ENCODE measurements at regions not wholly inside any gene's neighbourhood (a gene's known extent, or its start where the extent isn't known, plus 50 kb on each side); places are given as distances from the start of the nearest gene placed in this dataset.
A peak's percentile ranks its signal among the peaks of the same experiment; 100 is the strongest.

GRCh38 chr9:38141746-38142591 lies 72.9 kb upstream of the SHB start:
- no peaks in the 10 kb centered on the region for H3K9me2 ChIP-seq (replicated peaks; ENCODE audit: insufficient read depth)
- no peaks in the 10 kb centered on the region for H3K27me3 ChIP-seq
- H3K9me3 ChIP-seq (ENCODE audit: low read depth) = no peaks in the 10 kb centered on the region
- H3K36me3 ChIP-seq (replicated peaks; ENCODE audit: insufficient read depth, low read depth) = no peaks in the 10 kb centered on the region
- H4K20me1 ChIP-seq (ENCODE audit: insufficient read depth, poor library complexity, severe bottlenecking) = no peaks in the 10 kb centered on the region
- peak overlapping the region; percentile 5 for H3K4me2 ChIP-seq
- 37% methylated on average over 4 of the region's 4 CpGs for WGBS (ENCODE audit: low lambda C conversion rate, missing lambda C conversion rate)
- peak overlapping the region; percentile 25 for H3K27ac ChIP-seq
- peak; percentile 34 for DNase-seq (ENCODE audit: low spot score)
- no peak overlapping the region for H2AFZ ChIP-seq
- TF ChIP-seq, protein P1, sequence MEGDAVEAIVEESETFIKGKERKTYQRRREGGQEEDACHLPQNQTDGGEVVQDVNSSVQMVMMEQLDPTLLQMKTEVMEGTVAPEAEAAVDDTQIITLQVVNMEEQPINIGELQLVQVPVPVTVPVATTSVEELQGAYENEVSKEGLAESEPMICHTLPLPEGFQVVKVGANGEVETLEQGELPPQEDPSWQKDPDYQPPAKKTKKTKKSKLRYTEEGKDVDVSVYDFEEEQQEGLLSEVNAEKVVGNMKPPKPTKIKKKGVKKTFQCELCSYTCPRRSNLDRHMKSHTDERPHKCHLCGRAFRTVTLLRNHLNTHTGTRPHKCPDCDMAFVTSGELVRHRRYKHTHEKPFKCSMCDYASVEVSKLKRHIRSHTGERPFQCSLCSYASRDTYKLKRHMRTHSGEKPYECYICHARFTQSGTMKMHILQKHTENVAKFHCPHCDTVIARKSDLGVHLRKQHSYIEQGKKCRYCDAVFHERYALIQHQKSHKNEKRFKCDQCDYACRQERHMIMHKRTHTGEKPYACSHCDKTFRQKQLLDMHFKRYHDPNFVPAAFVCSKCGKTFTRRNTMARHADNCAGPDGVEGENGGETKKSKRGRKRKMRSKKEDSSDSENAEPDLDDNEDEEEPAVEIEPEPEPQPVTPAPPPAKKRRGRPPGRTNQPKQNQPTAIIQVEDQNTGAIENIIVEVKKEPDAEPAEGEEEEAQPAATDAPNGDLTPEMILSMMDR (IDR thresholded peaks at IDR 0.05; ENCODE audit: poor library complexity) = no peak
- no peak for TF ChIP-seq EZH2phosphoT487 (IDR thresholded peaks at IDR 0.05; ENCODE audit: low read depth, severe bottlenecking, unreplicated experiment)
- TF ChIP-seq EZH2 (IDR thresholded peaks at IDR 0.05; ENCODE audit: borderline replicate concordance) = no peak
- H3K4me3 ChIP-seq = no peak overlapping the region
- H3K79me2 ChIP-seq = no peaks in the 10 kb centered on the region
- H3K4me1 ChIP-seq (ENCODE audit: insufficient read depth) = peaks cover 5% of the 10 kb centered on the region

DNA sequence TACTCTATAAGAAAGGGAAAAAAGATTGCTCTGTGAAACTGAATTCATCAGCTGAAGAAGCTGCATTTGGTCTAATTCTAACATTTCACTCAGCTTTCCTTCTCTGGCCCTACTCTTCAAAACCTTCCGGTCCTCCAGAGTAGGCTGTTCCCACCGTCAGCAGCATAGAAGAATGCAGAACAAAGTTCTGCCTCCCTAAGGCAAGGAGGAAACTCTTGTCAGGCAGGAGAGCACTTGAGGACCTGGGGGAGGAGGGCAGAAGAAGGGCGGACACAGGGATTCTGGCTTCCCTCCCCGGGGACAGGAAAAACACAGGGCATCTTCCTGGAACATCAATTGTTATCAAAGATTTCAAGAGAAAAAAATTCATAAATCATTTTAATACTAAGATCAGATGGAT lies 69.2 kb upstream of the SHB start:
- Histone ChIP-seq H3K9me2 (replicated peaks; ENCODE audit: insufficient read depth) (no peaks in the 10 kb centered on the region), H2AFZ (no peak overlapping the region), H3K4me2 (no peak overlapping the region), H4K20me1 (ENCODE audit: insufficient read depth, poor library complexity, severe bottlenecking) (no peaks in the 10 kb centered on the region), H3K79me2 (no peaks in the 10 kb centered on the region), H3K9me3 (ENCODE audit: low read depth) (no peaks in the 10 kb centered on the region), H3K36me3 (replicated peaks; ENCODE audit: insufficient read depth, low read depth) (no peaks in the 10 kb centered on the region), H3K4me1 (ENCODE audit: insufficient read depth) (peaks cover 5% of the 10 kb centered on the region), H3K27me3 (no peaks in the 10 kb centered on the region), H3K27ac (no peak overlapping the region), H3K4me3 (no peak overlapping the region)
- 61% methylated on average over 4 of the region's 4 CpGs for WGBS (ENCODE audit: low lambda C conversion rate, missing lambda C conversion rate)
- no peak for TF ChIP-seq EZH2phosphoT487 (IDR thresholded peaks at IDR 0.05; ENCODE audit: low read depth, severe bottlenecking, unreplicated experiment)
- no peak for TF ChIP-seq EZH2 (IDR thresholded peaks at IDR 0.05; ENCODE audit: borderline replicate concordance)
- TF ChIP-seq, protein P1 (IDR thresholded peaks at IDR 0.05; ENCODE audit: poor library complexity) = no peak
- no peak for DNase-seq (ENCODE audit: low spot score)

DNA sequence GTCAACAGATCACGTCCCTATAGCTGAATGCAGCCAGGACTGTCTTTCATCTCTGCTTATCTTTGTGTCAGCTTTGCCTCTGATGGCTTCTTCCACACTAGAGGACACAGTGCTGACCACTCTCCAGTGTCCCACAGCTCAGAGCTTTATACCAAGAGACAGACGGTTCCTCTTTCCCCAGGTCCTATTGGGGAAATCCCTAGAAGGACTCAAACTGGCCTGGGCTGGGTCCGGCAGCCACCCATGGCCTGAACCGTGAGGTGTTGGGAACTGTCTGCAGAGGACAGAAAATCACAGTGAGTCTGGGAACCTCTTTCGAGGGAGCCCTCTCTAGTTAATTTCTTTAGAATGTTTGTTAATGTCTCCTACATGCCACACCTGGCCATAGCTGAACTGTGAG lies 68.3 kb upstream of the SHB start:
- H3K27ac ChIP-seq = no peak overlapping the region
- H3K9me2 ChIP-seq (replicated peaks; ENCODE audit: insufficient read depth) = no peaks in the 10 kb centered on the region
- no peak for DNase-seq (ENCODE audit: low spot score)
- no peaks in the 10 kb centered on the region for H3K79me2 ChIP-seq
- 80% methylated on average over 5 of the region's 5 CpGs for WGBS (ENCODE audit: low lambda C conversion rate, missing lambda C conversion rate)
- peaks cover 5% of the 10 kb centered on the region for H3K4me1 ChIP-seq (ENCODE audit: insufficient read depth)
- H3K9me3 ChIP-seq (ENCODE audit: low read depth) = no peaks in the 10 kb centered on the region
- no peak overlapping the region for H2AFZ ChIP-seq
- TF ChIP-seq EZH2phosphoT487 (IDR thresholded peaks at IDR 0.05; ENCODE audit: low read depth, severe bottlenecking, unreplicated experiment) (no peak), EZH2 (IDR thresholded peaks at IDR 0.05; ENCODE audit: borderline replicate concordance) (no peak)
- TF ChIP-seq, protein P1 (IDR thresholded peaks at IDR 0.05; ENCODE audit: poor library complexity) = no peak
- no peak overlapping the region for H3K4me3 ChIP-seq
- no peaks in the 10 kb centered on the region for H4K20me1 ChIP-seq (ENCODE audit: insufficient read depth, poor library complexity, severe bottlenecking)
- H3K36me3 ChIP-seq (replicated peaks; ENCODE audit: insufficient read depth, low read depth) = no peaks in the 10 kb centered on the region
- no peaks in the 10 kb centered on the region for H3K27me3 ChIP-seq
- no peak overlapping the region for H3K4me2 ChIP-seq
